ENCODE measurements at regions not wholly inside any gene's neighbourhood (a gene's known extent, or its start where the extent isn't known, plus 50 kb on each side); places are given as distances from the start of the nearest gene placed in this dataset.
"Not testable (repeated sequence)": the region's sequence is repeated elsewhere in the genome, so short reads cannot be mapped to it uniquely, and the experiment has no call there.

DNA sequence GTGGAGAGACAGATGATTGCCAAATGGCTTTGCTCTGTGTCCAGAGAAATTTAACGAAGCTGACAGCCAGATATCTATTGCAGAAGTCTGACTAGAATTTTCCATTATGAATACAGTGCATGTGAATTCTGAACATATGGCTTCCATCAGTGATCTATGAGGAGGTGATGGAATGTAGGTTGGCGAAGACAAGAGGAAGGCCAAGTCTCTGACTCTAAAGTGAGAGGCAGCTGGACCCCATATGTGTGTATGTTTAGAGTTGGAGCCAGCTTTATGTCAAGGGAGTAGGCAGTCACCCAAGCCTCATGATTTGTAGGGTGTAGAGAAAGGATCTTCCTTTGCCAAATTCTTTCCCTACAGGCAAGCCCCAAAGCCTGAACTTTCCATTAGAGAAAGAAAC is 76.2 kb upstream of the TEX13D start:
- H3K27me3 Mint-ChIP-seq = no peaks in the 10 kb centered on the region

DNA sequence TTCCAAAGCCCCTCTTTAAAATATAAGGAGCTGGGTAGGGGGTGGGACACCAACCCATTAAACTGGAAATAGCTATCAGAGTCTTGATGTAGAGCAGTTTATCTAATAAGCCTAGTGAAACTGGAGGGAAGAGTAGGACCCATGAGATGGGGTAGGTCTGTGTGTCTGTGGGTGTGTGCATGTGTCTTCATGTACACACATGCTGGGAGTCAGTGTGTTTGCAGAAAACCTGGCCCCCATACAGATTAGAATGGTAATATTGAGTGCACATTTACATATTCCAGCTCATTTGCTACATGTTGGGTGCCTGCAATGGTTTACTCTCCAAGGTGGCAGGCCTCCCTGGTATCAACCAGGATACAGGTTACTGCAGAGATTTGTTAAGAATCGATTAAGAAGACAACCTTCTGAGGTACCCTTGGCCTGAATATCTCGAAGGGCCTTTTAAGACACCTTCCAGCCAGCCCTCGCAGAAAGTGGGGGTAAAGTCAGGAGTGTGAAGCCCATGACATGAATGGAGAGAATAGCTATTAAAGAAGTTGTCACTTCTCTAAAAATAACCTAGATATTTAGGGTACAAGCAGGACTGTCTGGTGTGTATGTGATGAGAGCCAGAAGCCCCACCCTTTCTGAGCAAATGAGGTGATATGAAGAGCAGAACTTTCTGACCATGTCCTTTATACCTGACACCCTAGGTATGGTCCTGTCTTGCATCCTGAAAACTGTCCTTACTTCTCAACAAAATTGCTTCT is 75.7 kb upstream of the TEX13D start:
- Mint-ChIP-seq H3K36me3 (ENCODE audit: low read depth) (no peaks in the 10 kb centered on the region), H3K4me3 (no peak overlapping the region), H3K4me1 (peaks cover 12% of the 10 kb centered on the region), H3K9me3 (no peaks in the 10 kb centered on the region), H3K27ac (no peak overlapping the region), H3K27me3 (no peaks in the 10 kb centered on the region)
- ATAC-seq (replicated peaks) = no peak

More for the DNA sequence above, 76.2 kb upstream of the TEX13D start:
- no peaks in the 10 kb centered on the region for H3K36me3 Mint-ChIP-seq (ENCODE audit: low read depth)
- H3K9me3 Mint-ChIP-seq = no peaks in the 10 kb centered on the region
- ATAC-seq (replicated peaks) = no peak
- peaks cover 12% of the 10 kb centered on the region for H3K4me1 Mint-ChIP-seq
- H3K27ac Mint-ChIP-seq = no peak overlapping the region
- H3K4me3 Mint-ChIP-seq = no peak overlapping the region

DNA sequence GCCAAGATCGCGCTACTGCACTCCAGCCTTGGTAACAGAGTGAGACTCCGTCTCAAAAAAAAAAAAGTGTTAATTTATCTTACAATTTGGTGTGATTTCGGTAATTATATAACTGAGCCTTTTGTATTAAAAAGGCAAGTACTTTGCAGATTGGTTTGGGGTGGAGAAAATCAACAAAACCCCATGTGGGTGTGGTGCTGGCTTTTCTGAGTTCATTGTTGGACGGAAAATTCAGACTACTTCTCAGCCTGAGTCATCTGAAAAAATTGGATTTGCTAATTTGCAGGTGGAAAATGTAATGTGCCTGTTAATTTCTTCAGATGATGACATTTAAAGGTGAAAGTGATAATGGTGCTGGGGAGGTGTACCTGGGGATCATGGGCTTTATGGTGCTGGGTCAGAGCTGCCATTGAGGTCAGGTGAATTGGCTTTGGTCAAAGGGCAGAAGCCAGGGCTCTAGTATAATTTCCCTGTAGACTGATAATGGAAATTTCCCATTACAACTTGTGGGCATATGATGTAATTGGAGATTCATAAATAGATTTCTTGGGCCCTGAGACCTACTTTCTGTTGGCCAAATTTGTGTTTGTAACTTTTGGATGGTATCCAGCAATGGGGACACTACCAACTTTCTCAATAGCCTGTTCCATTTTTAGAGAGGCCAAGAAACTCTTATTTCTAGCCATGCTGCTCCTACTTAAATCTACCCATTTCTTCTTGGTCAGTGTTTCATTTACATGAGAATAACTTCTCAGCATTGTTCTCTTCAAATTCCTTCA is 74.3 kb upstream of the TEX13D start:
- ATAC-seq (replicated peaks) = peak; percentile 39

DNA sequence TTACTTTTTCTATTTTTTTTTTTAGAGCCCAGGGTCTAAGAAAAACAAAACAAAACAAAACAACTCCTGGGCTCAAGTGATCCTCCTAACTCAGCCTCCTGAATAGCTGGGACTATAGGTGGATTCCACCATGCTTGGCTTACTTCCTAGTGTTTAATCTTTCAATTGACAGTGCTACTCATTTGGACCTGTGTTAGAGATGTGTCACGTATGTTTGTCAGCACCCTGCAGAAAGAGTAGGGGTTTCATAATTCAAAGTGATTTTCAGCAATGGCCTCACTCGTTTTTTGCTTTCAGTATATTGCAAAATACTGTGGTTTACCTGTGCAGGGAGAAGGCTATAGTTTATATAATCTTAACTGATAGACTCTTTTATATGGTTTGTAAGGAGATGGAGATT is 71.6 kb upstream of the TEX13D start:
- H3K9me3 Mint-ChIP-seq = no peaks in the 10 kb centered on the region
- H3K36me3 Mint-ChIP-seq (ENCODE audit: low read depth) = no peaks in the 10 kb centered on the region
- H3K4me3 Mint-ChIP-seq = no peak overlapping the region
- peak; percentile 32 for ATAC-seq (replicated peaks)
- no peaks in the 10 kb centered on the region for H3K27me3 Mint-ChIP-seq
- no peak overlapping the region for H3K27ac Mint-ChIP-seq
- peaks cover 12% of the 10 kb centered on the region for H3K4me1 Mint-ChIP-seq

More for the DNA sequence above, 74.3 kb upstream of the TEX13D start:
- Mint-ChIP-seq H3K36me3 (ENCODE audit: low read depth) (no peaks in the 10 kb centered on the region), H3K27me3 (no peaks in the 10 kb centered on the region), H3K9me3 (no peaks in the 10 kb centered on the region), H3K4me3 (peak overlapping the region; percentile 32), H3K4me1 (peaks cover 12% of the 10 kb centered on the region), H3K27ac (no peak overlapping the region)

DNA sequence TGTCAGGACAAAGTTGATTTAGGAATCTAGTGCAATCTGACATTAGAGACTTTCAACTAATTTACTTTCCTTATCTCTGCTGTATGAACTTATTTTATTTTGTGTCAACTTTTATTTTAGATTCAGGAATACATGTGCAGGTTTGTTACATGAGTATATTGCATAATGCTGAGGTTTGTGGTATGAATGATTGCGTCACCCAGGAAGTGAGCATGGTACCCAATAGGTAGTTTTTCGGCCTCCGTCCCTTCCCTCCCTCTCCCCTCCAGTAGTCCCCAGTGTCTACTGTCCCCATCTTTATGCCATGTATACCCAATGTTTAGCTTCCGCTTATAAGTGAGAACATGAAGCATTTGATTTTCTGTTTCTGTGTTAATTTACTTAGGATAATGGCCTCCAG is 68.7 kb upstream of the TEX13D start:
- ATAC-seq (replicated peaks) = no peak
- no peaks in the 10 kb centered on the region for H3K9me3 Mint-ChIP-seq
- no peak overlapping the region for H3K4me3 Mint-ChIP-seq
- H3K27ac Mint-ChIP-seq = no peak overlapping the region
- no peaks in the 10 kb centered on the region for H3K27me3 Mint-ChIP-seq
- peaks cover 3% of the 10 kb centered on the region for H3K4me1 Mint-ChIP-seq
- H3K36me3 Mint-ChIP-seq (ENCODE audit: low read depth) = no peaks in the 10 kb centered on the region

DNA sequence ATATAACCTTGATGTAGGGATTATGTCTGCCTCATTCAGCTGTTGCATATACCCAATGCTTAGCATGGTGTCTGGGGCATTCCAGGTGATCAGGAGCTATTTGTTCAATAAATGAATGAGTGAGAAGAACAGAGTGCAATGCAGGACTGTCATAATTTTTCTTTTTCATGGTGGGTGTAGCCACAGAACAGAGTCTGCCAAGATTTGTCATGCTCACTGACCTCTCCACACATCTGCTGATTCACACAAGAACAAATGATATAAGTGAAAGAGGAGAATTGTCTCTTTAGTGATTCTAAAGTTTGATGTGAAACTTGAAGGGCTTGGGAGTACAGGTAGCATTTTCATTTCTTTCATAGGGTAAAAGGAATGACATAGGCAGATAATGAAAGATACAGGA is 64.4 kb upstream of the TEX13D start:
- no peak for ATAC-seq (replicated peaks)
- Mint-ChIP-seq H3K27me3 (no peaks in the 10 kb centered on the region), H3K36me3 (ENCODE audit: low read depth) (no peaks in the 10 kb centered on the region), H3K4me3 (no peak overlapping the region), H3K27ac (no peak overlapping the region), H3K9me3 (no peaks in the 10 kb centered on the region), H3K4me1 (no peaks in the 10 kb centered on the region)

DNA sequence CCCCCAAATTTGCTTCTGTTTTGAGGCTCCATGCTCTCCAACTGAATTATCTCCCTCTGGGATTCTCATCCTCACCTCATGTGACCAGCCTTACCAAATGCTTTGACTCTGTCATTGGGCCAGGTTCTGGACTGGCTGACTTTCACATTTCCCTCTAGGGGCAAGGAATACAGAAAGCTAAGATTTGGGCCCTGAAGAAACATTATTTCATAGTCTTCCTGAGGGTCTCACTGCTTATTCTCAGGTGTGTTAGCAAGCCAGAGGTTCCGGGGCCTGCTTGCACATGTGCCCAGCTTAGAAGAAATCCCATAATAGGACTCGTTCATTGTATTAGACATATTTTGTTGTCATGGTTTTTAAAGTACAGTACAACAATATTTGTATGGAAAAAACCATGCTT is 62.6 kb upstream of the TEX13D start:
- H3K27ac Mint-ChIP-seq = no peak overlapping the region
- no peaks in the 10 kb centered on the region for H3K27me3 Mint-ChIP-seq
- H3K9me3 Mint-ChIP-seq = no peaks in the 10 kb centered on the region
- H3K4me1 Mint-ChIP-seq = no peaks in the 10 kb centered on the region
- H3K36me3 Mint-ChIP-seq (ENCODE audit: low read depth) = no peaks in the 10 kb centered on the region
- H3K4me3 Mint-ChIP-seq = no peak overlapping the region
- no peak for ATAC-seq (replicated peaks)

DNA sequence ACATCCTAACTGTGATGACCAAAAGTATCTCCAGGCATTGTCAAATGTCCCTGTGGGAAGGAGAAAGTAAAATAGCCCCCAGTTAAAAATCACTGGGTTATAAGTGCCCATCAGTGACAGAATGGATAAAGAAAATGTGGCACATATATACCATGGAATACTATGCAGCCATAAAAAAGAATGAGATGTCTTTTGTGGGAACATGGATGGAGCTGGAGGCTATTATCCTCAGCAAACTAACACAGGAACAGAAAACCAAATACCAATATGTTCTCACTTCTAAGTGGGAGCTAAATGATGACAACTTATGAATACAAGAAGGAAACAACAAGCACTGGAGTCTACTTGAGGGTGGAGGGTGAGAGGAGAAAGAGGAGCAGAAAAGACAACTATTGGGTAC is 60.9 kb upstream of the TEX13D start:
- not testable (repeated sequence) for H3K4me3 Mint-ChIP-seq; H3K27ac Mint-ChIP-seq; H3K4me1 Mint-ChIP-seq; H3K27me3 Mint-ChIP-seq; H3K9me3 Mint-ChIP-seq; ATAC-seq (replicated peaks); H3K36me3 Mint-ChIP-seq (ENCODE audit: low read depth)

DNA sequence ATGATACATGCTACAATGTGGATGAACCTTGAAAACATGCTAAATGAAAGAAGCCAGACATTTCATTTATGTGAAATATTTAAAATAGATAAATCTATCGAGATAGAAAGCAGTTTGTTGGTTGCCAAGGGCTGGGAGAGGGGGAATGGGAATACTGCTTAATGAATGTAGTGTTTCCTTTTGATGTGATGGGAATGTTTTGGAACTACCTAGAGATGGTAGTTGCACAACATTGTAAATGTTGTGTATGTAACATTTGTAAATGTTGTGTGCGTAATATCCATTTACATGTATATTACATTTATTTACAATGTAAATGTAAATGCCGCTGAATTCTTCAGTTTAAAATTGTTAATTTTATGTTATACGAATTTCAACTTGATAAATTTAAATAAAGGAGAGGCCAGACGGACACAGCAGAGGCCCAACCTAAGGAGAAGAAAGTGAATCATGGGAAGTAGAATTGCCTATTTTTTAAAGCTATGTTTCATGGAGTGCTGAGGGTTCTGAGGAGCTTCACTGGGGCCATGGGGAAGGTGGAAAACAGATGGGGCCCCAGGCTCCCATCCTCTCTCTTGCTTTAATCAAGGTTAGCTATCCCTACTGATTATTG is 60.0 kb upstream of the TEX13D start:
- H3K27me3 Mint-ChIP-seq = no peaks in the 10 kb centered on the region
- no peaks in the 10 kb centered on the region for H3K36me3 Mint-ChIP-seq (ENCODE audit: low read depth)
- H3K27ac Mint-ChIP-seq = no peak overlapping the region
- H3K9me3 Mint-ChIP-seq = no peaks in the 10 kb centered on the region
- ATAC-seq (replicated peaks) = no peak
- no peak overlapping the region for H3K4me3 Mint-ChIP-seq
- H3K4me1 Mint-ChIP-seq = peaks cover 5% of the 10 kb centered on the region

DNA sequence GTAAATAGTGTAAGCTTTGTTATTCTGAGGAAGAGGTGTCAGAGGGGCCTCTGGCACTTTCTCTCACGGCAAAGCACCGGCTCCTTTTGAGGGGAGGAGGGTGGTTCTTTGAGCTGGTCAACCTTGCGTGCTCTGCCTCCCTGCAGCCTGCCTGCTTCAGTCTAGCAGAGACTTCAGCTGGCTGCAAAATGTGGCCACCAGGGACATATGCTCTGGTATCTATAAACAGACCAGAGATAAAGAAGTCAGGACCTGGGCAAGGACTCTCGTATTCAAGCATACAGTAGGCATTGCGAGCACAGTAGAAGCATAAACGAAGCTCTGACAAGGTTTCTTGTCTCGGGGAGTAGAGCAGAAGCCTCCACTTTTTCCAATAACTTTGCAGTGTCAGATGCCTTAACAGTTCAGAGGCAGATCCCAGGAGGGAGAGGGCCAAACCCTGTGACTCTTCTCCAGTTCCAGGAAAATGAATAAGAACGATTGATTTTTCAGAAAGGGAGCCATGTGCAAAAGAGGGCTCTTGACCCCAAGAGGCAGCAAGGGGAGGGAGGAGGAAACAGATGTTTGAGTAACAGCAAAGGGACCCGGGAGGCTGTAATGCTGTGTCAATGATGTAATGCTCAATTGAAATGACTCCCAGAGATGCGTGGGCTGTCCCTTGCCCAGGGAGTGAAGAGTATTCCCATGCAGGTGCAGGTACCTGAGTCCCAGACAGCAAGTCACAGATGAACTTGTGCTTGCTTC is 57.9 kb upstream of the TEX13D start:
- Mint-ChIP-seq H3K27ac (no peak overlapping the region), H3K9me3 (no peaks in the 10 kb centered on the region), H3K4me3 (no peak overlapping the region), H3K4me1 (peaks cover 5% of the 10 kb centered on the region), H3K27me3 (no peaks in the 10 kb centered on the region), H3K36me3 (ENCODE audit: low read depth) (no peaks in the 10 kb centered on the region)
- no peak for ATAC-seq (replicated peaks)

DNA sequence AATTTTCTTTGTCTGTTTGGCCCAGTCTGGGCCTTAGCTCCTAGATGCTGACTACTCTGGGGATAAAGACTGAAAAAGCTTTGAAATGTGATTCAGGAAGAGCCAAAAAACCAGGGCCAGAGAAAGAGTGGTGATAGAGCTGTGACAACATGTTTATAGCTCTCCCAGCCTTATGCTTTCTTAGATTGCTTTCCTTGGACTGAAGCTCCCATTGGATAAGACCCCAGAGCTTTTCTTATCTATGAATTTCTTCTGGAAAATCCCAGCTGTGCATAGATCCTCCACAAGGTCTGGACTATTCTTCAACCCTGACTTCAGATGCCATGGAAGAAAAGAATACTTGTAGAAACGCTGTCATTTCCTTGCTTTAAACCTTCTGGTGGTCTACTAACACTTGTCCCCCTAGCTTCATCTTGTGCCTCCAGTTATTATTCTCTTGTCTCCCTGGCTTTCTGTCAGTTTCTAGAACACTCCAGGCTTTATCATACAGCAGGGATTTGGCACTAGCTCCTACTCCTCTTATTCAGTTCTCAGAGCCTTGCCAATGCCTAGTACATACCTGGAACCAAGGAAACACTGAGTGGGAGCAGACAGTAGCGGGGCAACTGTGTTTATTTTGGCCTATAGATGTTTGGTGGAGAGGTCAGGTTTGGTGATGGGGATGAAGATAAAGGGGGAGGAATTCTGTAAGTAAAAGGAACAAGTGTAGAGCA is 57.1 kb upstream of the TEX13D start:
- Mint-ChIP-seq H3K27me3 (no peaks in the 10 kb centered on the region), H3K36me3 (ENCODE audit: low read depth) (no peaks in the 10 kb centered on the region), H3K4me1 (peaks cover 5% of the 10 kb centered on the region), H3K27ac (no peak overlapping the region), H3K4me3 (no peak overlapping the region), H3K9me3 (no peaks in the 10 kb centered on the region)
- no peak for ATAC-seq (replicated peaks)

DNA sequence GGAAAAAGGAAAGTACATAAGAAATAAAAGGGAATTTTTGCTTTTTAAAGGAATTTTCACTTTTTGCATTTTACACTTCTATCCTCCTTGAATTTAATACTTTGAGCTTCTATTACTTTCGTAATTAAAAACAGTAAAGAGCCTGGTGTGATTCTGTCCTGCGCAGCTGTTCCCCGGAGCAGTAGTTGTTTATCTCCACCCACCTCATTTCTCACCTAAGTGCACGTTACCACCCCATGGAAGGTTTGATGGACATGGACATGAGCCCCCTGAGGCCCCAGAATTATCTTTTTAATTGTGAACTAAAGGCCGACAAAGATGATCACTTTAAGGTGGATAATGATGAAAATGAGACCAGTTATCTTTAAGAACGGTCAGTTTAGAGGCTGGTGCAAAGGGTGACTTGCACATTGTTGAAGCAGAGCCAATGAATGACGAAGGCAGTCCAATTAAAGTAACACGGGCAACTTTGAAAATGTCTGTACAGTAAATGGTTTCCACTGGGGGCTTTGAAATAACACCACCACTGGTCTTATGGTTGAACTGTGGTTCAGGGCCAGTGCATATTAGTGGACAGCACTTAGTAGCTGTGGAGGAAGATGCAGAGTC is 52.1 kb upstream of the TEX13D start:
- Mint-ChIP-seq H3K4me1 (peaks cover 10% of the 10 kb centered on the region), H3K9me3 (no peaks in the 10 kb centered on the region), H3K36me3 (ENCODE audit: low read depth) (no peaks in the 10 kb centered on the region), H3K4me3 (peak overlapping the region; percentile 38), H3K27ac (peak overlapping the region; percentile 35), H3K27me3 (no peaks in the 10 kb centered on the region)
- no peak for ATAC-seq (replicated peaks)

DNA sequence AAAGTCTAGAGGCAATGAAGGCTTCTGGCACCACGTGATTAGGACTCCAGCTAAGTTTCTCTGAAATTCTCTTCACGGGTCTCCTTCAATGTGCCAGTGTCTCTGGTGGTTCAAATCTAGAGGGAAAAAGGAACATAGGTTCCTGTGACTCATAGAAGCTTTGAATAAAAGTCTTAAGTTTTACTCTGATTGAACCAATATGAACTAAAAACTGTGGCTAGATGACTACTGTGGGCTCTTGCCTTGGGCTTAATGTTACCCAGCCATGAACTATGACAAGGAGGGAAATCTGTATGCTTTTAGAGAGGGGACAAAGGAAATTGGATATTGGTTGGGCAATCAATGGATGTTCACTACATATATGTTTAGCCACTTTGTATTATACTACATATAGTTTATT is 49.9 kb upstream of the TEX13D start:
- no peaks in the 10 kb centered on the region for H3K9me3 Mint-ChIP-seq
- peaks cover 5% of the 10 kb centered on the region for H3K4me1 Mint-ChIP-seq
- no peaks in the 10 kb centered on the region for H3K36me3 Mint-ChIP-seq (ENCODE audit: low read depth)
- no peak overlapping the region for H3K4me3 Mint-ChIP-seq
- ATAC-seq (replicated peaks) = peak; percentile 68
- no peaks in the 10 kb centered on the region for H3K27me3 Mint-ChIP-seq
- H3K27ac Mint-ChIP-seq = no peak overlapping the region

All from activated T-helper 17 cell treated with anti-CD3 and anti-CD28 coated beads, Interleukin-2, amount 50 U/mL, for 72 hours (primary cell).